ENCODE measurements at regions not wholly inside any gene's neighbourhood (a gene's known extent, or its start where the extent isn't known, plus 50 kb on each side); places are given as distances from the start of the nearest gene placed in this dataset.

DNA sequence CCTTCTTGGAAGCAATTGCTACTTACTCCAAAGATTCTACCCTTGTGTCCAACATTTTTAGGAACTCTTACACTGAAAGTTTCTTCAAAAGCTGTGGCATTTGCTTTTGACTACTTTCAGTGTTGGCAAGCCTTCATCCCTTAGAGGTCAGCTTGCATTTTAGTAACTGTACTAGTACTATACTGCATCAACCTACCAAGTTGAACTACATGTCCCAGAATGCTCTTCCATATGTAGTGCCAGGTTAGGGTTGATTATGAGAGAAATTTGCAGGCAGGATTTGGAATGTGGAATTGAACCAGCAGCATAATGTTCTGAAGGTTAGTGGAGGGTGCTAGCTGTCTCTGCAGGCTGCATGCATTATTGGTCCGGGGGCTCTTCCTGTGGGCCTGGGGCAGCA is 189.9 kb upstream of the FOXN2 start:
- Histone ChIP-seq H3K9ac (ENCODE audit: low read length) (no peak overlapping the region), H4K20me1 (ENCODE audit: low read length) (no peaks in the 10 kb centered on the region), H3F3A (ENCODE audit: low read length, unreplicated experiment) (no peaks in the 10 kb centered on the region), H3K9me2 (replicated peaks; ENCODE audit: low read length) (no peaks in the 10 kb centered on the region), H2AFZ (ENCODE audit: low read length) (no peak overlapping the region), H3K9me3 (ENCODE audit: low read length) (no peaks in the 10 kb centered on the region), H3K79me2 (ENCODE audit: low read length) (no peaks in the 10 kb centered on the region), H3K36me3 (ENCODE audit: low read depth, low read length) (no peaks in the 10 kb centered on the region), H3K4me3 (ENCODE audit: low read length) (no peak overlapping the region), H3K4me1 (ENCODE audit: insufficient read depth, low read length) (peaks cover 7% of the 10 kb centered on the region; the same call in 1 of the 2 replicates), H3K27ac (ENCODE audit: low read length) (no peak overlapping the region), H3K4me2 (ENCODE audit: low read length) (no peak overlapping the region), H3K27me3 (ENCODE audit: low read length) (no peaks in the 10 kb centered on the region)
- ChIA-PET CTCF (no interaction called here), POLR2A (ENCODE audit: unreplicated experiment) (no interaction called here)
- ATAC-seq (peak; percentile 15; the same call in 1 of the 2 replicates), DNase-seq (no peak)
- intact Hi-C loops (cut with micrococcal nuclease) = no loop called here
- TF ChIP-seq, protein P1, sequence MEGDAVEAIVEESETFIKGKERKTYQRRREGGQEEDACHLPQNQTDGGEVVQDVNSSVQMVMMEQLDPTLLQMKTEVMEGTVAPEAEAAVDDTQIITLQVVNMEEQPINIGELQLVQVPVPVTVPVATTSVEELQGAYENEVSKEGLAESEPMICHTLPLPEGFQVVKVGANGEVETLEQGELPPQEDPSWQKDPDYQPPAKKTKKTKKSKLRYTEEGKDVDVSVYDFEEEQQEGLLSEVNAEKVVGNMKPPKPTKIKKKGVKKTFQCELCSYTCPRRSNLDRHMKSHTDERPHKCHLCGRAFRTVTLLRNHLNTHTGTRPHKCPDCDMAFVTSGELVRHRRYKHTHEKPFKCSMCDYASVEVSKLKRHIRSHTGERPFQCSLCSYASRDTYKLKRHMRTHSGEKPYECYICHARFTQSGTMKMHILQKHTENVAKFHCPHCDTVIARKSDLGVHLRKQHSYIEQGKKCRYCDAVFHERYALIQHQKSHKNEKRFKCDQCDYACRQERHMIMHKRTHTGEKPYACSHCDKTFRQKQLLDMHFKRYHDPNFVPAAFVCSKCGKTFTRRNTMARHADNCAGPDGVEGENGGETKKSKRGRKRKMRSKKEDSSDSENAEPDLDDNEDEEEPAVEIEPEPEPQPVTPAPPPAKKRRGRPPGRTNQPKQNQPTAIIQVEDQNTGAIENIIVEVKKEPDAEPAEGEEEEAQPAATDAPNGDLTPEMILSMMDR (conservative IDR thresholded peaks at IDR 0.05; ENCODE audit: low read depth, low read length) = no peak
- TF ChIP-seq EZH2phosphoT487 (IDR thresholded peaks at IDR 0.05; ENCODE audit: borderline replicate concordance, low read length) (no peak), EZH2 (IDR thresholded peaks at IDR 0.05; ENCODE audit: low read length, unreplicated experiment) (no peak)
- BruUV-seq (replicated peaks) = no TSS peak

DNA sequence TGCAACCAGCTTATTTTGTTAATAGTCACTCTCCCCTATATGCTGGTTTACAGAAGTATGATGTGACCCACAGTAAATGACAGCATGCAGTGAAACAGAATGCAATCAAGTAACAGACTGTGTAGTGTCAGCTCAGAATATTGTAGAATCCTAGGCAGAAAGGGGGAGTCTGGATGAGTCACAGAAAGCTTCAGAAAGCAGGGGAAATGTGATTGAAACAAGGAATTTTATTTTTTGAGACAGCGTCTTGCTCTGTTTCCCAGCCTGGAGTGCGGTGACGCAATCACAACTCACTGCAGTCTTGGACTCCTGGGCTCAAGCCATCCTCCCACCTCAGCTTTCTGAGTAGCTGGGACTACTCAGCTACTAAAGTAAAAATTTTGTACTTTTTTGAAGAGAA is 188.3 kb upstream of the FOXN2 start:
- Histone ChIP-seq H3K27me3 (ENCODE audit: low read length) (no peaks in the 10 kb centered on the region), H3K9me2 (replicated peaks; ENCODE audit: low read length) (no peaks in the 10 kb centered on the region), H3K4me2 (ENCODE audit: low read length) (no peak overlapping the region), H3K9me3 (ENCODE audit: low read length) (no peaks in the 10 kb centered on the region), H3K27ac (ENCODE audit: low read length) (no peak overlapping the region), H3K9ac (ENCODE audit: low read length) (no peak overlapping the region), H3K36me3 (ENCODE audit: low read depth, low read length) (no peaks in the 10 kb centered on the region), H3K79me2 (ENCODE audit: low read length) (no peaks in the 10 kb centered on the region), H3K4me1 (ENCODE audit: insufficient read depth, low read length) (peaks cover 7% of the 10 kb centered on the region; the same call in 1 of the 2 replicates), H4K20me1 (ENCODE audit: low read length) (no peaks in the 10 kb centered on the region), H3F3A (ENCODE audit: low read length, unreplicated experiment) (no peaks in the 10 kb centered on the region), H3K4me3 (ENCODE audit: low read length) (no peak overlapping the region), H2AFZ (ENCODE audit: low read length) (no peak overlapping the region)
- DNase-seq (no peak), ATAC-seq (no peak)
- POLR2A ChIA-PET (ENCODE audit: unreplicated experiment) = interaction anchor here (0.5 kb wide), 1 partner anchor 137 kb away, joined by 4 read pairs; no protein-coding TSS in a partner anchor
- BruUV-seq (replicated peaks) = no TSS peak
- CTCF ChIA-PET = no interaction called here
- TF ChIP-seq EZH2 (IDR thresholded peaks at IDR 0.05; ENCODE audit: low read length, unreplicated experiment) (no peak), EZH2phosphoT487 (IDR thresholded peaks at IDR 0.05; ENCODE audit: borderline replicate concordance, low read length) (no peak)
- TF ChIP-seq, protein P1 (conservative IDR thresholded peaks at IDR 0.05; ENCODE audit: low read depth, low read length) = no peak
- intact Hi-C loops (cut with micrococcal nuclease) = no loop called here

DNA sequence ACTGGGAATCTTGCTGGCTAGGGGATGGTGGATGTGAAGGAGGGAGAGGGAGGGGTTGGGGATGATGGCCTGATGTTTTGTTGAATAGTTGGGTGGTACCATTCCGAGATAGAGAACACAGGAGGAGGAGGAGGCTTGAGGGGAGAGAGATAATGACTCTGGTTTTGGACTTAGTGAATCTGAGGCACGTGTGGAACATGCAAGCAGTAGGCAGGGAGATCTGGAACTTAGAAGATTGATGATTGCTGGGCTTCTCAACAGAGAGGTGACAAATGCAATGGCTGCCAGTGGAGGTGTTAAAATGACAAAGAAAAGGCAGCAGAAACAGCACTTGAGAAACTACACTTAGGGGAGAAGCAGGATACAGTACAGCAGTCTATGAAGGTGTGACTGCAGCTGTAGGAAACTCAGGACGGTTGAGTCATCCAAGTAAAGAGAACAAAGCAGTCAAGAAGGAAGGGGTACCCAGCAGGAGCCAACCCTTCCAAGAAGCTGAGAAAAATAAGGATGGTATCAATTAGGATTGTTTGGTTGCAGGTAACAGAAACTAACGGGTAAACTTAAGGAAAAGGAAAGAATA is 186.8 kb upstream of the FOXN2 start:
- POLR2A ChIA-PET (ENCODE audit: unreplicated experiment) = no interaction called here
- intact Hi-C loops (cut with micrococcal nuclease) = no loop called here

More for the DNA sequence above, 186.8 kb upstream of the FOXN2 start:
- H3K9me3 ChIP-seq (ENCODE audit: low read length) = no peaks in the 10 kb centered on the region
- H3K9me2 ChIP-seq (replicated peaks; ENCODE audit: low read length) = no peaks in the 10 kb centered on the region
- no peaks in the 10 kb centered on the region for H4K20me1 ChIP-seq (ENCODE audit: low read length)
- DNase-seq (peak; percentile 20), ATAC-seq (peak; percentile 55)
- H3K27ac ChIP-seq (ENCODE audit: low read length) = no peak overlapping the region
- no peaks in the 10 kb centered on the region for H3K36me3 ChIP-seq (ENCODE audit: low read depth, low read length)
- H3K4me1 ChIP-seq (ENCODE audit: insufficient read depth, low read length) = peaks cover 7% of the 10 kb centered on the region; the same call in 1 of the 2 replicates
- no peak overlapping the region for H2AFZ ChIP-seq (ENCODE audit: low read length)
- no TSS peak for BruUV-seq (replicated peaks)
- no peaks in the 10 kb centered on the region for H3K79me2 ChIP-seq (ENCODE audit: low read length)
- H3F3A ChIP-seq (ENCODE audit: low read length, unreplicated experiment) = no peaks in the 10 kb centered on the region
- no peak overlapping the region for H3K4me2 ChIP-seq (ENCODE audit: low read length)
- H3K9ac ChIP-seq (ENCODE audit: low read length) = no peak overlapping the region
- no peak for TF ChIP-seq EZH2phosphoT487 (IDR thresholded peaks at IDR 0.05; ENCODE audit: borderline replicate concordance, low read length)
- no peak for TF ChIP-seq EZH2 (IDR thresholded peaks at IDR 0.05; ENCODE audit: low read length, unreplicated experiment)
- TF ChIP-seq, protein P1 (conservative IDR thresholded peaks at IDR 0.05; ENCODE audit: low read depth, low read length) = no peak
- H3K4me3 ChIP-seq (ENCODE audit: low read length) = no peak overlapping the region
- CTCF ChIA-PET = no interaction called here
- H3K27me3 ChIP-seq (ENCODE audit: low read length) = no peaks in the 10 kb centered on the region

Measured in PC-3 (cell line).